Upper lobe of right lung (tissue), 1 donor: ENCODE measurements at regions not wholly inside any gene's neighbourhood (a gene's known extent, or its start where the extent isn't known, plus 50 kb on each side); places are given as distances from the start of the nearest gene placed in this dataset.

Experiments
- ATAC-seq: fragments of 200-7000 bp; cut with Tn5 transposase; one replicate; pipeline ENCODE4 v1.9.1; 2020; ENCODE audit warnings: mild to moderate bottlenecking, moderate library complexity
- DNase-seq: peaks from one replicate; pipeline ENCODE4 v3.0.0-alpha.2; 2020
- H3K27ac ChIP-seq: fragments of 200-600 bp; one replicate; pipeline ENCODE4 v1.8.0; 2022
- H3K27me3 ChIP-seq: fragments of 200-600 bp; one replicate; pipeline ENCODE4 v1.8.0; 2022; ENCODE audit warnings: mild to moderate bottlenecking
- H3K36me3 ChIP-seq: fragments of 200-600 bp; one replicate; pipeline ENCODE4 v1.8.0; 2022
- H3K4me1 ChIP-seq: fragments of 200-600 bp; one replicate; pipeline ENCODE4 v1.8.0; 2022
- H3K4me3 ChIP-seq: fragments of 200-600 bp; one replicate; pipeline ENCODE4 v1.8.0; 2022; ENCODE audit warnings: mild to moderate bottlenecking
- H3K9me3 ChIP-seq: fragments of 200-600 bp; one replicate; pipeline ENCODE4 v1.8.0; 2022
- CTCF ChIP-seq: fragments of 200-600 bp; IDR thresholded peaks from one replicate; pipeline ENCODE4 v1.8.0; 2022; ENCODE audit warnings: antibody characterized with exemption
- intact Hi-C: fragments of 100-400 bp; cut with DNase I; formaldehyde crosslinking; loops from one replicate; pipeline ENCODE4 v1.11.0; 2022
- donor health status: DM: no; HTN: yes; CAD: no; lungs with severe emphysema.

DNA sequence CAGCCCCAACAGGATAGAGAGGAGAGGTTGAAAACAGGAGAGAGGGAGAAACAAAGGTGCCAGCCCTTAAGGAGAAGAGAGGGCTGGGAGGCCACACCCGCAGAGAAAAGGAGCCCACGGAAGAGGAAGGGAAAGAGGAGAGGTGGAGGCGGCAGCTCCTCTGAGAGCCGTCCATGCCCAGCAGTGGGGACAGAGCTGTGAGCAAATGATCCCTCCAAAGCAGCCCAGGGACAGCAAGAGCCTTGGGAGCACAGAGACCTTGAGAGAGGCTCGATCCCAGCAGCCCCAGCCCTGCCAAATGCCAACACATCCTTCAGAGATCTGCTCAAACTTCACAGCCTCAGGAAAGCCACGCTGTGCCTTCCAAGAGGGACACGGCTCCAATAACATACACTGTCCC, 66.7 kb upstream of the CORO2B start:
- TF ChIP-seq CTCF, result no peak
- H3K4me3 ChIP-seq, result no peak overlapping the region
- peak overlapping the region; percentile 47 for H3K27ac ChIP-seq
- no peaks in the 10 kb centered on the region for H3K36me3 ChIP-seq
- intact Hi-C loops, result no loop called here
- no peaks in the 10 kb centered on the region for H3K27me3 ChIP-seq
- no peak for DNase-seq
- no peaks in the 10 kb centered on the region for H3K4me1 ChIP-seq
- no peaks in the 10 kb centered on the region for H3K9me3 ChIP-seq
- no peak for ATAC-seq

GRCh38 chr15:68512598-68512997, 66.2 kb upstream of the CORO2B start:
- Histone ChIP-seq H3K27ac (peak overlapping the region; percentile 47), H3K27me3 (no peaks in the 10 kb centered on the region), H3K4me3 (no peak overlapping the region), H3K4me1 (peaks cover under 1% of the 10 kb centered on the region), H3K36me3 (no peaks in the 10 kb centered on the region), H3K9me3 (no peaks in the 10 kb centered on the region)
- TF ChIP-seq CTCF, result no peak
- ATAC-seq (no peak), DNase-seq (no peak)
- intact Hi-C loops, result no loop called here

- DNase-seq, result no peak
- Histone ChIP-seq H3K36me3 (no peaks in the 10 kb centered on the region), H3K27ac (no peak overlapping the region), H3K27me3 (no peaks in the 10 kb centered on the region), H3K4me3 (no peak overlapping the region), H3K9me3 (no peaks in the 10 kb centered on the region), H3K4me1 (peaks cover 9% of the 10 kb centered on the region)
- no peak for ATAC-seq
- no peak for TF ChIP-seq CTCF
- intact Hi-C loops, result no loop called here
Observed at GRCh38 chr15:68515371-68516095, 63.3 kb upstream of the CORO2B start.

DNA sequence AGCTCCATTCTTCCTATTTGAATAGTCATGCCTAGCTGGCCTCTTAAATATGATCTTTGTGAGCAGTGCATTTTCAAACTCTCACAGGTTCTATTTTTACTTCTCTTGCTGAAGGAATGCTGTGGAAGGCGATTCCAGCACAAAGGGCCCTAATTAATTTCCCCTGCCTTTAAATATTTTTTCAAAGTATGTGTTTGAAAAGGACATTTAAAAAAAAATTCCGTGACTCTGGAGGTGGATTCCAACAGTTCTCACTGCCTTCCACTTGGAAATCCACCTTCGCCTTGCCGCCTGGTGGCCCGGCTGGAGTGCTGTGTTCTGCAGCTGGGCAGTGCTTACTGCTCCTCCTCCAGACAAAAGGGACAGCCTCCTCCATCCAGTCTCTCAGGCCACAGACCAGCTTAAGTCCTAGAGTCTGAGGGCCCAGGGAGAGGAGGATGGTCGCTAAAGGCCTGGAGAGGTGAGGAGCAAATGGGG, 61.5 kb upstream of the CORO2B start:
- Histone ChIP-seq H3K36me3 (no peaks in the 10 kb centered on the region), H3K27ac (no peak overlapping the region), H3K27me3 (no peaks in the 10 kb centered on the region), H3K4me1 (peaks cover 9% of the 10 kb centered on the region), H3K4me3 (no peak overlapping the region), H3K9me3 (no peaks in the 10 kb centered on the region)
- intact Hi-C loops, result no loop called here
- ATAC-seq (peak; percentile 41), DNase-seq (no peak)
- TF ChIP-seq CTCF, result peak; percentile 5

DNA sequence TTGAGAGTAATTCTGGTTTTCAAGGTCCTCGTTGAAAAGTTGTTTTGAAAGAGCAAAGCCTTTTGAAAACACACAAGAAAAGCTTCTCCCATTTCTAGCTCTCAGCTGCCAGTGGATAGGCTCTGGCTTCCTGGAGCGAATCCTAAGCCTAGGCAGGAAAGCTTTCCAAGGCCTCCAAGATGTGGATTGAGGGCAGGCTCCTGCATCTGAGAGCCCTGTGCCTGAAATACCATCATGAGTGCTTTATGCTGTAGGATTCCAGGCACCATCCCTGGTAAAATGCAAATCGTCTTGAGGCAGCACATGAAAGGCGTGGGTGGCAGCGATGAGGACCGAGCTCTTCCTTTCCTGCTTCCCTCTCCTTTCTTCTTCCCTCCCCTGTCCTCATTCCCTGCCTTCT, 60.7 kb upstream of the CORO2B start:
- DNase-seq, result no peak
- no peaks in the 10 kb centered on the region for H3K9me3 ChIP-seq
- H3K36me3 ChIP-seq, result no peaks in the 10 kb centered on the region
- intact Hi-C loops, result no loop called here
- peaks cover 9% of the 10 kb centered on the region for H3K4me1 ChIP-seq
- ATAC-seq, result no peak
- H3K4me3 ChIP-seq, result no peak overlapping the region
- no peak for TF ChIP-seq CTCF
- H3K27me3 ChIP-seq, result no peaks in the 10 kb centered on the region
- H3K27ac ChIP-seq, result peak overlapping the region; percentile 20
